Dermis blood vessel endothelial cell (primary cell): ENCODE measurements at regions not wholly inside any gene's neighbourhood (a gene's known extent, or its start where the extent isn't known, plus 50 kb on each side); places are given as distances from the start of the nearest gene placed in this dataset.
"Not testable (repeated sequence)": the region's sequence is repeated elsewhere in the genome, so short reads cannot be mapped to it uniquely, and the experiment has no call there.

Source experiments
- DNase-seq: peaks from one replicate; pipeline ENCODE4 v3.0.0; 2010

- DNase-seq: no peak
These were observed 172.6 kb upstream of the TUSC1 start for GRCh38 chr9:25850803-25851202.

DNA sequence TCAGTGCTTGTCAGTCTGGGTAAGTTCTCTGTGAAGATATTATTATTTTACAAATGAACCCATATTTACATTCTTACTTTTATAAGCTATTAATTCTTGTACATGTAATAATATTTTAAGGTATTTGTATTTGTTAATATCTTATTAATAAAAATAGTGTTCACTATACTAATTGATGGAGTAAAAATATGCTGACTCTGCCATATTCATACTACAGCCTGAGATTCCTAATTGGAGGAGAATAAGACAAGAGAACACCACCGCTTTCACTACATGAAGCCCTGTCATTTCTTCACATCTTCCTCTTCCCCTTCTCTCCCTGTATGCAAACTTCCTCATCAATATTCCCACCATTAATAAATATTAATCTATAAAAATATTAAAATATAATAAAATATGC, 167.6 kb upstream of the TUSC1 start:
- DNase-seq: no peak

GRCh38 chr9:25830381-25830780, 152.1 kb upstream of the TUSC1 start:
- DNase-seq: no peak

GRCh38 chr9:25827626-25828025, 149.4 kb upstream of the TUSC1 start:
- no peak for DNase-seq

- no peak for DNase-seq
These were observed 138.2 kb upstream of the TUSC1 start for GRCh38 chr9:25816439-25816838.

DNA sequence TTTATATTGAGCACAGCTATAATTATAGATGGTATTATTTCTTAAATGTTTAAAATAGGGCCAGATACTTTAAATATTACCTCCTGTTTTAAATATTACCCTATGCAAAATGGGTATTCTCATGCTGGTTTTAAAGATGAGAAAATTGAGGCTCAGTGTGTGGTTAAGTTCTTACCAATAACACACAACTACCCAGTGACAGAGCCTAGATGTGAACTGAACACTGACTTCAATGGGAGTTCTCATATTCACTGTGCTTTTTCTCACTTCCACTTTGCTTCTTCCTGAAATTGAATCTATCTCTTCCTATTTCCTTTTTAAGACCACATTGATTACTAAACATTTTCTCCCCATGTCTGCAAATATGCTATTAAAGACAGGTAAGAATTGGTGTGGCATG, 135.8 kb upstream of the TUSC1 start:
- no peak for DNase-seq

DNA sequence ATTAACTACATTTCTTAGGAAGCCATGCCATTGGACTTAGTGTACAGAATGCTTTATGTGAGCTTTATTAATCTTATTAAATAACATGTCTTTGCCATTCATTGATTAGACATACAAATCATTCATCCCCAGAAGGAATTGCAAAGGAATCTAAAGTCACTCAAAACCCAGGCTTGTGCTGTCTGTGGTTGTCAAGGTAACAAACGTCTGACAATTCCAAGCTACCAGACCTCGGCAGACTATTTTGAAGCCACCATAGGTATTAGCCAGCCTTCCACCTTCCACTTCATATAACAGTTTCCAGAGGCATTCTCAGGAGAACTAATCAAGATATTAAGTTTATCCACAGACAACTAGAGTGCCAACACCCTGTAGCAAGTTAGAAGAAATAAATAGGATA, 135.2 kb upstream of the TUSC1 start:
- no peak for DNase-seq

DNA sequence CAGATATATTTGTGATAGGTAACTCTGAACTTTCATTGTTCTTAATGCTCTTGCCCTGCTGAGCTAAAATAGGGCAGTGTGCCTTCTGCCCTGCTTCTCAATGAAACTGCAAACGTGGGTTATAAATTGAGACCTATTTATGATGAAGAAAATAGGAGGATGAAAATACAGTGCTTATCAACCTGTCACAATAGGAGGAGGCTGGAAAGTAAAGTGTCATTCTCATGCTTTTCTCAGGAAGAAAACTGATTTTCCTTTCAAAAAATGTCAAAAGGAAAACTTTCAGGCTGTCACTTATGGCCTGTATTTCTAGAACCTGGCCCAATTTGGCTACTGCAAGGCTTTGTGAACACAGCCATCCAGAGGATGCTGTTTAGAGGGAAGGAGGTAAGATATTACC, 130.3 kb upstream of the TUSC1 start:
- no peak for DNase-seq

- DNase-seq: no peak
These were observed 126.6 kb upstream of the TUSC1 start for GRCh38 chr9:25804856-25805255.

DNA sequence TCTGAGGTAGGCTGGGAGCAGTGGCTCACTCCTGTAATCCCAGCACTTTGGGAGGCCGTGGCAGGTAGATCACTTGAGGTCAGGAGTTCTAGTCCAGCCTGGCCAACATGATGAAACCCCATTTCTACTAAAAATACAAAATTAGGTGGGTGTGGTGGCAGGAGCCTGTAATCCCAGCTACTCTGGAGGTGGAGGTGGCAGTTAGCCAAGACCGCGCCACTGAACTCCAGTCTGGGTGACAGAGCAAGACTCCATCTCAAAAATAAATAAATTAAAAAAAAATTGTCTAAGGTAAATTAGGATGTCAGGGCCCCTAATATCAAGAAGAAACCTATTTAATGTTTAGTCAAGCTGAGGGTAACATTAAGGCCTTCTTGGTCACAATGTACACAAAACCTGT, 123.7 kb upstream of the TUSC1 start:
- DNase-seq: not testable (repeated sequence)

DNA sequence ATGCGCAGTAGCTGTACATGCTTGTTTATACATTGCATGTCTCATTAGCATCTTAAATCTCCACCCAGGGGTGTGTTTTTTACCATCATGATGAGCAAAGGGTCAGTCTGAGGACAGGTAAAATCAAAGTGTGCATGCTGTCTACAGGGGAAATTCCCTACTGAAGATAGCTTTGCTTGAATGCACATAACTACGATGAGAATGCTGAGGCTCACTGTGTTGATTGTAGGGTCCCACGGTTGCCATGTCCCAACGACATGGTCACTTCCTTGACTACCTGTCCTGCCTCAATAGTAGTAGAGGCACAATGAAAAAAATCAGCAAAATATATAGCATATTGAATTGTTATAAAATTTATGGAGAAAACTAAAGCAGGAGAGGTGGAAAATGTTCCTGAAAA, 95.6 kb upstream of the TUSC1 start:
- DNase-seq: no peak

- DNase-seq: no peak
These were observed 77.7 kb upstream of the TUSC1 start for GRCh38 chr9:25755951-25756350.

GRCh38 chr9:25752398-25752797, 74.2 kb upstream of the TUSC1 start:
- DNase-seq: no peak

- DNase-seq: no peak
These were observed 64.0 kb upstream of the TUSC1 start for GRCh38 chr9:25742256-25742655.

DNA sequence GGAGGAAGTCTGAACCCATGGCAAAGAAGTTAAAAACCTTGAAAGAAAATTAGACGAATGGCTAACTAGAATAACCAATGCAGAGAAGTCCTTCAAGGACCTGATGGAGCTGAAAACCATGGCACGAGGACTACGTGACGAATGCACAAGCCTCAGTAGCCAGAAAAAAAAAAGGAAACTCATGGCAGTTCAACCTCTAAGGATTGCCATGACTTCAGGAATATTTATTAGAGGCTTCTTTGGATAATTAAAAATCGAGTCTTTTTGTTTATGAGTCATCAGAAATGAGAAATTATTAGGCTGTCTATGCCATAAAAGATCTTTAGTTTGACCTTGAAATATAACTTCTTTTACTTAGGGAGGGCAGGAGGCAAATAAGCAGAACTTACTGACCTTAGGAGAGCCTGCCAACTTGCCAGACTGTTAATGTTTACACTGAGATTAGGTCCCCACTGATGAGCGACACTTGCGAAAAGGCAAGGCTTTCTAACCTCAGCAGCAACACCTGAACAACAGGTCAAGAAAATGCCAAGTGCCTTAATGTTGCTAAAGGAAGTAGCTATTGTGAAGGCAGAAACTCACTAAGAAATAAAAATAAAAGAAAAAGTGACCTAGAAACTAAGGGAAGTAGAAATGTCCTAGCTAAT, 55.2 kb upstream of the TUSC1 start:
- DNase-seq: no peak

DNA sequence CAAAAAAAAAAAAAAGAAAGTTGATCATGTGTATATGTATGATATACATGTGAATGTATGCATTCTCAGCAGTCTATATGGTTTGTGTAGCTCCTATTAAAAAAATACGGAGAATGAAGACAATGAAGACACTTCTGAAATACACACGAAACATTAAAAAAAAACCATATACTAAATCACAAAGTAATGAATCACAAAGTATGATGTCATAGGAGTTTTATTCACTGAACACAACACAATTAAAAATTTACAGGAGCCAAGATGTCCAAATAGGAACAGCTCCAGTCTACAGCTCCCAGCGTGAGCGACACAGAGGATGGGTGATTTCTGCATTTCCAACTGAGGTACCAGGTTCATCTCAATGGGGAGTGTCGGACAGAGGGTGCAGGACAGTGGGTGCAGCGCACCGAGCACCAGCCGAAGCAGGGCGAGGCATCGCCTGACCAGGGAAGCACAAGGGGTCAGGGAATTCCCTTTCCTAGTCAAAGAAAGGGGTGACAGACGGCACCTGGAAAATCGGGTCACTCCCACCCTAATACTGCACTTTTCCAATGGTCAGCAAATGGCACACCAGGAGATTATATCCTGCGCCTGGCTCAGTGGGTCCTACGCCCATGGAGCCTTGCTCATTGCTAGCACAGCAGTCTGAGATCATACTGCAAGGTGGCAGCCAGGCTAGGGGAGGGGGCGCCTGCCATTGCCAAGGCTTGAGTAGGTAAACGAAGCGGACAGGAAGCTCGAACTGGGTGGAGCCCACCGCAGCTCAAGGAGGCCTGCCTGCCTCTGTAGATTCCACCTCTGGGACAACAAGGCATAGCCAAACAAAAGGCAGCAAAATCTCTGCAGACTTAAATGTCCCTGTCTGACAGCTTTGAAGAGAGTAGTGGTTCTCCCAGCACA, 53.9 kb upstream of the TUSC1 start:
- not testable (repeated sequence) for DNase-seq
